Spleen (tissue), 11 donors: ENCODE measurements at regions not wholly inside any gene's neighbourhood (a gene's known extent, or its start where the extent isn't known, plus 50 kb on each side); places are given as distances from the start of the nearest gene placed in this dataset.

Source experiments
- DNase-seq: peaks from one replicate; pipeline ENCODE4 v3.0.0-alpha.2; 2020
- H3K27ac ChIP-seq, 8 donors: fragments of 200-600 bp; sonication (generic) in 7 of 8; 1 replicate in 4 of 8; 2 replicates in 4 of 8; pipeline versions ENCODE4 v1.5.0 to v1.8.0; 2016 to 2021; ENCODE audit warnings: inconsistent platforms in 4 of 8, mild to moderate bottlenecking in 4 of 8, moderate library complexity in 1 of 8
- H3K27me3 ChIP-seq, 7 donors: fragments of 200-600 bp; sonication (generic) in 6 of 7; replicated peaks in 1 of 7; 1 replicate in 4 of 7; 2 replicates in 3 of 7; pipeline versions ENCODE4 v1.5.0 to v1.8.0; 2016 to 2021; ENCODE audit warnings: inconsistent platforms in 3 of 7, mild to moderate bottlenecking in 1 of 7
- H3K36me3 ChIP-seq, 6 donors: fragments of 200-600 bp; sonication (generic) in 5 of 6; 1 replicate in 4 of 6; 2 replicates in 2 of 6; pipeline versions ENCODE4 v1.5.0 to v1.8.0; 2016 to 2021; ENCODE audit warnings: inconsistent platforms in 2 of 6
- H3K4me1 ChIP-seq, 6 donors: fragments of 200-600 bp; sonication (generic) in 5 of 6; 1 replicate in 3 of 6; 2 replicates in 3 of 6; pipeline versions ENCODE4 v1.5.0 to v1.8.0; 2016 to 2021; ENCODE audit warnings: inconsistent platforms in 3 of 6
- H3K4me3 ChIP-seq, 8 donors: fragments of 200-600 bp; sonication (generic) in 7 of 8; 1 replicate in 4 of 8; 2 replicates in 4 of 8; pipeline versions ENCODE4 v1.5.0 to v1.8.0; 2016 to 2021; ENCODE audit warnings: inconsistent platforms in 4 of 8, mild to moderate bottlenecking in 4 of 8, moderate library complexity in 2 of 8
- H3K9me3 ChIP-seq, 8 donors: fragments of 200-600 bp; sonication (generic) in 7 of 8; 1 replicate in 4 of 8; 2 replicates in 4 of 8; pipeline versions ENCODE4 v1.5.0 to v1.8.0; 2016 to 2021; ENCODE audit warnings: inconsistent platforms in 4 of 8
- CTCF ChIP-seq, 11 experiments: fragments of 200-600 bp in 7 of 11; fragments of 450-650 bp in 4 of 11; sonication (generic) in 4 of 11; IDR thresholded peaks in 8 of 11; conservative IDR thresholded peaks in 3 of 11; 1 replicate in 7 of 11; 2 replicates in 4 of 11; pipeline versions ENCODE4 v1.4.0 to v1.8.0; 2016 to 2021; ENCODE audit warnings: antibody characterized with exemption in 11 of 11, inconsistent platforms in 4 of 11, mild to moderate bottlenecking in 1 of 11
- POLR2A ChIP-seq, 3 donors: fragments of 450-650 bp; IDR thresholded peaks; one replicate each; pipeline ENCODE4 v1.5.1; 2017; ENCODE audit warnings: antibody characterized with exemption in 3 of 3, mild to moderate bottlenecking in 1 of 3
- POLR2AphosphoS5 ChIP-seq, 3 donors: sonication (generic); formaldehyde crosslinking; IDR thresholded peaks; one replicate each; pipeline ENCODE4 v1.5.1; 2017; ENCODE audit warnings: antibody characterized with exemption in 3 of 3
- WGBS, 5 donors: extraction: QIAGEN DNeasy Blood & Tissue Kit in 3 of 5; methylation state at CpG; one replicate each; pipeline versions ENCODE4 v1.1.5 to v1.1.7; 2013 to 2018; 5-methylcytosine and 5-hydroxymethylcytosine counted together
- intact Hi-C: fragments of 100-400 bp; cut with DNase I; formaldehyde crosslinking; loops from one replicate; pipeline ENCODE4 v1.15.0; 2023; ENCODE audit warnings: low total_unique reads
- donor health status: healthy with polysubstance abuse.
- donor health status: DM: no; HTN: no; CAD: no; lungs with moderate emphysema.
- donor health status: DM: no; HTN: no; CAD: no.
- donor health status: Bipolar disorder and iron deficiency.
- donor health status: healthy.
- donor health status: DM: no; HTN: no; CAD: no.
- donor health status: DM: yes; HTN: yes; CAD: no.

- 91 to 100% (median 96%) methylated on average over 3 of the region's 3 CpGs for WGBS, 5 donors
- no peaks in the 10 kb centered on the region for H3K9me3 ChIP-seq
- intact Hi-C loops, result no loop called here
- H3K4me3 ChIP-seq, result no peak overlapping the region
- TF ChIP-seq POLR2AphosphoS5 (IDR thresholded peaks at IDR 0.05) (no peak), POLR2A (IDR thresholded peaks at IDR 0.05) (no peak), CTCF (IDR thresholded peaks at IDR 0.05 in 8 of 11, conservative IDR thresholded peaks at IDR 0.05 in 3 of 11) (no peak)
- H3K4me1 ChIP-seq, result no peaks in the 10 kb centered on the region
- peaks cover 0 to 95% (median 45%) of the 10 kb centered on the region in 6 donors for H3K36me3 ChIP-seq
- no peak for DNase-seq
- no peak overlapping the region for H3K27ac ChIP-seq
- H3K27me3 ChIP-seq, result no peaks in the 10 kb centered on the region
Measured at GRCh38 chr14:95420060-95420459, 96.4 kb downstream of the SYNE3 start.

- TF ChIP-seq POLR2A (IDR thresholded peaks at IDR 0.05) (no peak), POLR2AphosphoS5 (IDR thresholded peaks at IDR 0.05) (no peak), CTCF (IDR thresholded peaks at IDR 0.05 in 8 of 11, conservative IDR thresholded peaks at IDR 0.05 in 3 of 11) (no peak)
- H3K36me3 ChIP-seq, result peaks cover 0 to 95% (median 45%) of the 10 kb centered on the region in 6 donors
- no peaks in the 10 kb centered on the region for H3K4me1 ChIP-seq
- no peak for DNase-seq
- WGBS, 5 donors, result 74 to 100% (median 98%) methylated on average over 4 of the region's 4 CpGs
- no peaks in the 10 kb centered on the region for H3K27me3 ChIP-seq
- H3K4me3 ChIP-seq, result no peak overlapping the region
- no peaks in the 10 kb centered on the region for H3K9me3 ChIP-seq
- intact Hi-C loops, result no loop called here
- no peak overlapping the region for H3K27ac ChIP-seq
Measured at GRCh38 chr14:95419569-95419968, 96.9 kb downstream of the SYNE3 start.

GRCh38 chr14:95418858-95419257 lies 97.6 kb downstream of the SYNE3 start:
- H3K27me3 ChIP-seq, result no peaks in the 10 kb centered on the region
- H3K4me3 ChIP-seq, result no peak overlapping the region
- intact Hi-C loops, result no loop called here
- WGBS, 5 donors, result 81 to 96% (median 82%) methylated on average over 3 of the region's 3 CpGs
- no peaks in the 10 kb centered on the region for H3K4me1 ChIP-seq
- peaks cover 0 to 94% (median 47%) of the 10 kb centered on the region in 6 donors for H3K36me3 ChIP-seq
- no peak for DNase-seq
- H3K9me3 ChIP-seq, result no peaks in the 10 kb centered on the region
- H3K27ac ChIP-seq, result no peak overlapping the region
- TF ChIP-seq CTCF (IDR thresholded peaks at IDR 0.05 in 8 of 11, conservative IDR thresholded peaks at IDR 0.05 in 3 of 11) (no peak), POLR2A (IDR thresholded peaks at IDR 0.05) (no peak), POLR2AphosphoS5 (IDR thresholded peaks at IDR 0.05) (no peak)

GRCh38 chr14:95417492-95417891 lies 97.8 kb upstream of the CLMN start:
- TF ChIP-seq CTCF (IDR thresholded peaks at IDR 0.05 in 8 of 11, conservative IDR thresholded peaks at IDR 0.05 in 3 of 11) (no peak), POLR2A (IDR thresholded peaks at IDR 0.05) (no peak), POLR2AphosphoS5 (IDR thresholded peaks at IDR 0.05) (no peak)
- Histone ChIP-seq H3K27me3 (no peaks in the 10 kb centered on the region), H3K36me3 (peaks cover 0 to 99% (median 49%) of the 10 kb centered on the region in 6 donors), H3K4me1 (no peaks in the 10 kb centered on the region), H3K9me3 (no peaks in the 10 kb centered on the region), H3K4me3 (no peak overlapping the region), H3K27ac (no peak overlapping the region)
- no peak for DNase-seq
- WGBS, 5 donors, result 95 to 97% (median 96%) methylated on average over 7 of the region's 7 CpGs
- intact Hi-C loops, result no loop called here
